MM.1S (cell line): ENCODE measurements at regions not wholly inside any gene's neighbourhood (a gene's known extent, or its start where the extent isn't known, plus 50 kb on each side); places are given as distances from the start of the nearest gene placed in this dataset.
"Not testable (repeated sequence)": the region's sequence is repeated elsewhere in the genome, so short reads cannot be mapped to it uniquely, and the experiment has no call there.

ENCODE experiments used
- DNase-seq: peaks from one replicate; pipeline ENCODE4 v3.0.0-alpha.2; 2015
- H2AFZ ChIP-seq: fragments of 300-600 bp; sonication (generic); 2 replicates; pipeline ENCODE4 v1.6.0; 2016; ENCODE audit warnings: antibody characterized with exemption, low read length
- H3F3A ChIP-seq: fragments of 300-600 bp; sonication (generic); 2 replicates; pipeline ENCODE4 v1.6.1; 2016; ENCODE audit warnings: mild to moderate bottlenecking, antibody characterized with exemption, low read length, moderate library complexity, mixed read lengths; ENCODE audit not compliant: insufficient read depth
- H3K27ac ChIP-seq: fragments of 300-600 bp; sonication (generic); 2 replicates; pipeline ENCODE4 v1.5.1; 2016; ENCODE audit warnings: mild to moderate bottlenecking, low read length
- H3K27me3 ChIP-seq: fragments of 300-600 bp; sonication (generic); replicated peaks from 2 replicates; pipeline ENCODE4 v1.6.0; 2016; ENCODE audit warnings: low read length; ENCODE audit not compliant: insufficient read depth
- H3K36me3 ChIP-seq: fragments of 300-600 bp; sonication (generic); replicated peaks from 2 replicates; pipeline ENCODE4 v1.6.1; 2016; ENCODE audit warnings: mild to moderate bottlenecking, low read length, mixed read lengths; ENCODE audit not compliant: insufficient read depth
- H3K4me1 ChIP-seq: fragments of 300-600 bp; sonication (generic); 2 replicates; pipeline ENCODE4 v1.6.1; 2016; ENCODE audit warnings: low read length, mixed read lengths
- H3K4me2 ChIP-seq: fragments of 300-600 bp; sonication (generic); 2 replicates; pipeline ENCODE4 v1.6.0; 2016; ENCODE audit warnings: low read depth, low read length
- H3K4me3 ChIP-seq: fragments of 300-600 bp; sonication (generic); 2 replicates; pipeline ENCODE4 v1.5.1; 2016; ENCODE audit warnings: low read length, mixed read lengths
- H3K79me2 ChIP-seq: fragments of 300-600 bp; sonication (generic); 2 replicates; pipeline ENCODE4 v1.6.1; 2016; ENCODE audit warnings: mixed run types, low read length, mixed read lengths
- H3K9ac ChIP-seq: fragments of 300-600 bp; sonication (generic); 2 replicates; pipeline ENCODE4 v1.6.1; 2016; ENCODE audit warnings: low read length, mixed read lengths
- H3K9me2 ChIP-seq: fragments of 300-600 bp; sonication (generic); replicated peaks from 2 replicates; pipeline ENCODE4 v1.6.1; 2016; ENCODE audit warnings: mild to moderate bottlenecking, low read length, mixed read lengths; ENCODE audit not compliant: insufficient read depth
- H3K9me3 ChIP-seq: fragments of 300-600 bp; sonication (generic); replicated peaks from 2 replicates; pipeline ENCODE4 v1.6.1; 2016; ENCODE audit warnings: mild to moderate bottlenecking, low read length, mixed read lengths; ENCODE audit not compliant: insufficient read depth
- H4K20me1 ChIP-seq: fragments of 300-600 bp; sonication (generic); 2 replicates; pipeline ENCODE4 v1.6.1; 2016; ENCODE audit warnings: mild to moderate bottlenecking, low read length, moderate library complexity, mixed read lengths; ENCODE audit not compliant: insufficient read depth
- EZH2 ChIP-seq: fragments of 300-600 bp; sonication (generic); optimal IDR thresholded peaks from 2 replicates; pipeline ENCODE3; 2017; ENCODE audit warnings: low read depth, mild to moderate bottlenecking, antibody characterized with exemption, low read length, mixed read lengths
- EZH2phosphoT487 ChIP-seq: fragments of 300-600 bp; sonication (generic); IDR thresholded peaks from 2 replicates; pipeline ENCODE4 v1.6.1; 2018; ENCODE audit warnings: antibody characterized with exemption, low read length
- TF ChIP-seq, protein P1 (sequence below): fragments of 300-600 bp; sonication (generic); IDR thresholded peaks from 2 replicates; pipeline ENCODE4 v1.5.1; 2016; ENCODE audit warnings: antibody characterized with exemption, low read length, mixed read lengths

DNA sequence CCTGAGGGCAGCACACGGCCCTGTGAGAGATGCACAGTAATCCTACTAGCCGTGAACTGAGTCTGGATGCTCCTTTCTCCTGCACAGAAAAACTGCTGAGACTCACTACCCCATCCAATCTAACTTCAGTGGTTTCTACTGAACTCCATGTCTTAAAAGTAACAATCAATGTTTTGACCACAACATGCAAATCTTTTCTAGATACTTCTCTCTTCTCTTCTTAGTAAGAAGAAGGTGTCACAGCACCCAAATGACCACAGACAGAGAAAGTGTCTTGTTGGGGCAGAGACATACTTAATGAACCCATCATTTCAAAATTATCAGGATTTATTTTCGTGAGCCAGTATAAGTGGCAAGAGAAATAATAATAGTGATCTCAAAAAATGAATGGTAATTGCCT, 285.8 kb upstream of the MEF2C start:
- H3K27me3 ChIP-seq: no peaks in the 10 kb centered on the region
- H4K20me1 ChIP-seq: no peaks in the 10 kb centered on the region
- no peak overlapping the region for H3K27ac ChIP-seq
- no peak overlapping the region for H2AFZ ChIP-seq
- no peak for TF ChIP-seq EZH2
- TF ChIP-seq, protein P1, sequence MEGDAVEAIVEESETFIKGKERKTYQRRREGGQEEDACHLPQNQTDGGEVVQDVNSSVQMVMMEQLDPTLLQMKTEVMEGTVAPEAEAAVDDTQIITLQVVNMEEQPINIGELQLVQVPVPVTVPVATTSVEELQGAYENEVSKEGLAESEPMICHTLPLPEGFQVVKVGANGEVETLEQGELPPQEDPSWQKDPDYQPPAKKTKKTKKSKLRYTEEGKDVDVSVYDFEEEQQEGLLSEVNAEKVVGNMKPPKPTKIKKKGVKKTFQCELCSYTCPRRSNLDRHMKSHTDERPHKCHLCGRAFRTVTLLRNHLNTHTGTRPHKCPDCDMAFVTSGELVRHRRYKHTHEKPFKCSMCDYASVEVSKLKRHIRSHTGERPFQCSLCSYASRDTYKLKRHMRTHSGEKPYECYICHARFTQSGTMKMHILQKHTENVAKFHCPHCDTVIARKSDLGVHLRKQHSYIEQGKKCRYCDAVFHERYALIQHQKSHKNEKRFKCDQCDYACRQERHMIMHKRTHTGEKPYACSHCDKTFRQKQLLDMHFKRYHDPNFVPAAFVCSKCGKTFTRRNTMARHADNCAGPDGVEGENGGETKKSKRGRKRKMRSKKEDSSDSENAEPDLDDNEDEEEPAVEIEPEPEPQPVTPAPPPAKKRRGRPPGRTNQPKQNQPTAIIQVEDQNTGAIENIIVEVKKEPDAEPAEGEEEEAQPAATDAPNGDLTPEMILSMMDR: no peak
- no peak for TF ChIP-seq EZH2phosphoT487
- no peaks in the 10 kb centered on the region for H3K4me1 ChIP-seq
- H3K4me3 ChIP-seq: no peak overlapping the region
- H3K9ac ChIP-seq: no peak overlapping the region
- no peaks in the 10 kb centered on the region for H3F3A ChIP-seq
- H3K9me2 ChIP-seq: no peaks in the 10 kb centered on the region
- no peak for DNase-seq
- H3K79me2 ChIP-seq: no peaks in the 10 kb centered on the region
- no peaks in the 10 kb centered on the region for H3K9me3 ChIP-seq
- no peak overlapping the region for H3K4me2 ChIP-seq
- H3K36me3 ChIP-seq: no peaks in the 10 kb centered on the region

DNA sequence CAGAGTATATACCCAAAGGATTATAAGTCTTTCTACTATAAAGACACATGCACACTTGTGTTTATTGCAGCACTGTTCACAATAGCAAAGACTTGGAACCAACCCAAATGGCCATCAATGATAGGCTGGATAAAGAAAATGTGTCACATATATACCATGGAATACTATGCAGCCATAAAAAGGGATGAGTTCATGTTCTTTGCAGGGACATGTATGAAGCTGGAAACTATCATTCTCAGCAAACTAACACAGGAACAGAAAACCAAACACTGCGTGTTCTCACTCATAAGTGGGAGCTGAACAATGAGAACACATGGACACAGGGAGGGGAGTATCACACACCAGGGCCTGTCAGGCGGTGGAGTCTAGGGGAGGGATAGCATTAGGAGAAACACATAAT, 281.7 kb upstream of the MEF2C start:
- not testable (repeated sequence) for H3K79me2 ChIP-seq, H3K4me1 ChIP-seq, H3K9me2 ChIP-seq, H3K9ac ChIP-seq, DNase-seq, H2AFZ ChIP-seq, H3F3A ChIP-seq, H3K27me3 ChIP-seq, H3K9me3 ChIP-seq, H4K20me1 ChIP-seq, H3K36me3 ChIP-seq, H3K4me3 ChIP-seq, H3K27ac ChIP-seq, H3K4me2 ChIP-seq

DNA sequence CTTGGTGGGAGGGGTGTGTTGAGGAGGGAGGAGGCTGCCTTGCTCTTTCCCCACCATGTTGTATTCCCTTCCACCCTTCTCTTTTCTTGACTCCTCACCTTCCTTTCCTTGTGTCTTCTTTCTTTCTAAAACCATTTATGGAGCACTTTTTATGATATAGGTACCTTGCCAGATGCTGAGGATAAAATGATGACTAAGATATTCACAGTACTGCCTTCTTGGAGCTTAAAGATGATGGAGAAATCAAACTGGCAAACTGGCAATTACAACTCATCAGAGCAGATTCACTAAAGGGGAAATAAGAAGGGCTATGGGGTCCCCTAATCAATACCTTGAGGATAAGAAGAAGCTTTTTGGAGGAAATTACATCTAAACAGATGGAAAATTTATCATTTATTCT, 273.2 kb upstream of the MEF2C start:
- no peaks in the 10 kb centered on the region for H3K36me3 ChIP-seq
- no peaks in the 10 kb centered on the region for H4K20me1 ChIP-seq
- no peaks in the 10 kb centered on the region for H3F3A ChIP-seq
- H3K9me2 ChIP-seq: no peaks in the 10 kb centered on the region
- DNase-seq: no peak
- TF ChIP-seq EZH2 (no peak), EZH2phosphoT487 (no peak)
- TF ChIP-seq, protein P1: no peak
- no peak overlapping the region for H3K9ac ChIP-seq
- no peaks in the 10 kb centered on the region for H3K27me3 ChIP-seq
- H3K4me3 ChIP-seq: no peak overlapping the region
- no peaks in the 10 kb centered on the region for H3K9me3 ChIP-seq
- H3K27ac ChIP-seq: no peak overlapping the region
- no peak overlapping the region for H3K4me2 ChIP-seq
- H2AFZ ChIP-seq: no peak overlapping the region
- no peaks in the 10 kb centered on the region for H3K4me1 ChIP-seq
- no peaks in the 10 kb centered on the region for H3K79me2 ChIP-seq

DNA sequence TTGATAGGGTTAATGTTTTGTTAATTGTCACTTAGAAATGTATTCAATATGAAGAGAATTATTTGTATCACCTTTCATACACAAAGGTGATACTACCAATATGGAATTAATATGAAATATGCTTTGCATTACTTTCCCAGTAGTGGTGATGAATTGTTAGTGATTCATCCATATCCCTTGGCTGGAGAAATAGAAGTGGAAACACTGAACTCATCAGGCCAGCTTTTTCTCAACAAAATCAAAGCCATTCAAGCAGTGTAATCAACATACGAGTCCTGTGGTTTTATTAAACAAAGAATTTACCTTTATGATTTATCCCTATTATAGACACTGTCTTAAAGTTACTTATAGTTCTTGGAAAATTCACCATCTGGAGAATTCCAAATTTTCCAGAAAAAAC, 264.0 kb upstream of the MEF2C start:
- no peak overlapping the region for H3K4me3 ChIP-seq
- H3K9me3 ChIP-seq: no peaks in the 10 kb centered on the region
- H3K9me2 ChIP-seq: no peaks in the 10 kb centered on the region
- no peak overlapping the region for H3K27ac ChIP-seq
- TF ChIP-seq EZH2 (no peak), EZH2phosphoT487 (no peak)
- TF ChIP-seq, protein P1: no peak
- no peaks in the 10 kb centered on the region for H3K36me3 ChIP-seq
- no peaks in the 10 kb centered on the region for H4K20me1 ChIP-seq
- no peak for DNase-seq
- no peak overlapping the region for H3K9ac ChIP-seq
- no peaks in the 10 kb centered on the region for H3K27me3 ChIP-seq
- H3K79me2 ChIP-seq: no peaks in the 10 kb centered on the region
- no peak overlapping the region for H2AFZ ChIP-seq
- H3K4me1 ChIP-seq: no peaks in the 10 kb centered on the region
- H3K4me2 ChIP-seq: no peak overlapping the region
- no peaks in the 10 kb centered on the region for H3F3A ChIP-seq
